ACHN (cell line): ENCODE measurements at regions not wholly inside any gene's neighbourhood (a gene's known extent, or its start where the extent isn't known, plus 50 kb on each side); places are given as distances from the start of the nearest gene placed in this dataset.

Experiments used
- DNase-seq: peaks from one replicate; pipeline ENCODE4 v3.0.0-alpha.2; 2015
- in situ Hi-C: cut with HindIII; loops from 2 replicates; pipeline ENCODE4 v1.10.0; 2017; ENCODE audit warnings: low sequenced_read_pairs, low pct_ligation_motif_present, low pct_unique_long_range_greater_than_20kb

GRCh38 chr18:14905350-14905749 lies 157.4 kb downstream of the ANKRD30B start:
- in situ Hi-C loops: no loop called here
- no peak for DNase-seq

- DNase-seq: no peak
- in situ Hi-C loops: no loop called here
Measured at GRCh38 chr18:14905979-14906378, 158.0 kb downstream of the ANKRD30B start.

GRCh38 chr18:14907420-14907819 lies 159.4 kb downstream of the ANKRD30B start:
- DNase-seq: no peak
- in situ Hi-C loops: no loop called here

- no peak for DNase-seq
- in situ Hi-C loops: no loop called here
Measured at GRCh38 chr18:14908541-14908940, 160.6 kb downstream of the ANKRD30B start.

- in situ Hi-C loops: no loop called here
- no peak for DNase-seq
Measured at GRCh38 chr18:14912967-14913366, 165.0 kb downstream of the ANKRD30B start.

- in situ Hi-C loops: no loop called here
- DNase-seq: no peak
Measured at GRCh38 chr18:14914121-14914520, 166.1 kb downstream of the ANKRD30B start.

- in situ Hi-C loops: no loop called here
- DNase-seq: no peak
Measured at GRCh38 chr18:14914771-14915170, 166.8 kb downstream of the ANKRD30B start.

- in situ Hi-C loops: no loop called here
- no peak for DNase-seq
Measured at GRCh38 chr18:14916181-14916580, 168.2 kb downstream of the ANKRD30B start.

- no peak for DNase-seq
- in situ Hi-C loops: no loop called here
Measured at GRCh38 chr18:14916851-14917250, 168.9 kb downstream of the ANKRD30B start.

- in situ Hi-C loops: no loop called here
- no peak for DNase-seq
Measured at GRCh38 chr18:14917311-14917710, 169.3 kb downstream of the ANKRD30B start.

- no peak for DNase-seq
- in situ Hi-C loops: no loop called here
Measured at GRCh38 chr18:14919666-14920065, 171.7 kb downstream of the ANKRD30B start.

GRCh38 chr18:14921031-14921430 lies 173.1 kb downstream of the ANKRD30B start:
- in situ Hi-C loops: no loop called here

GRCh38 chr18:14921547-14921946 lies 173.6 kb downstream of the ANKRD30B start:
- in situ Hi-C loops: no loop called here
- DNase-seq: no peak

More at GRCh38 chr18:14921031-14921430, 173.1 kb downstream of the ANKRD30B start:
- DNase-seq: no peak

GRCh38 chr18:14922031-14922430 lies 174.1 kb downstream of the ANKRD30B start:
- in situ Hi-C loops: no loop called here
- no peak for DNase-seq

GRCh38 chr18:14922965-14923565 lies 175.1 kb downstream of the ANKRD30B start:
- in situ Hi-C loops: no loop called here
- DNase-seq: no peak

GRCh38 chr18:14924226-14924625 lies 176.3 kb downstream of the ANKRD30B start:
- in situ Hi-C loops: no loop called here
- no peak for DNase-seq

- in situ Hi-C loops: no loop called here
- no peak for DNase-seq
Measured at GRCh38 chr18:14925281-14925709, 177.3 kb downstream of the ANKRD30B start.

GRCh38 chr18:14927701-14928100 lies 179.7 kb downstream of the ANKRD30B start:
- in situ Hi-C loops: no loop called here
- DNase-seq: no peak

GRCh38 chr18:14928396-14928795 lies 180.4 kb downstream of the ANKRD30B start:
- in situ Hi-C loops: no loop called here

GRCh38 chr18:14930076-14930475 lies 182.1 kb downstream of the ANKRD30B start:
- in situ Hi-C loops: no loop called here

More at GRCh38 chr18:14928396-14928795, 180.4 kb downstream of the ANKRD30B start:
- no peak for DNase-seq

GRCh38 chr18:14930576-14930975 lies 182.6 kb downstream of the ANKRD30B start:
- DNase-seq: no peak
- in situ Hi-C loops: no loop called here

More at GRCh38 chr18:14930076-14930475, 182.1 kb downstream of the ANKRD30B start:
- DNase-seq: no peak
